WI38 (cell line): ENCODE measurements at regions not wholly inside any gene's neighbourhood (a gene's known extent, or its start where the extent isn't known, plus 50 kb on each side); places are given as distances from the start of the nearest gene placed in this dataset.

ENCODE experiments used
- H3K4me3 ChIP-seq: 2 replicates; pipeline ENCODE4 v1.5.1; 2011; ENCODE audit warnings: low read depth, mild to moderate bottlenecking, control low read depth, low read length
- CTCF ChIP-seq: IDR thresholded peaks from 2 replicates; pipeline ENCODE4 v1.5.1; 2012; ENCODE audit warnings: low read depth, mild to moderate bottlenecking, control low read depth, low read length

- H3K4me3 ChIP-seq = no peak overlapping the region
- no peak for TF ChIP-seq CTCF
These were observed 611.8 kb downstream of the KIF4B start for GRCh38 chr5:155625315-155625714.

GRCh38 chr5:155625897-155626543 is 612.5 kb downstream of the KIF4B start:
- TF ChIP-seq CTCF = no peak
- H3K4me3 ChIP-seq = no peak overlapping the region

GRCh38 chr5:155626592-155626991 is 613.0 kb downstream of the KIF4B start:
- H3K4me3 ChIP-seq = no peak overlapping the region
- TF ChIP-seq CTCF = no peak

GRCh38 chr5:155628346-155628745 is 614.8 kb downstream of the KIF4B start:
- TF ChIP-seq CTCF = no peak
- no peak overlapping the region for H3K4me3 ChIP-seq

GRCh38 chr5:155629597-155629996 is 616.0 kb downstream of the KIF4B start:
- TF ChIP-seq CTCF = no peak
- no peak overlapping the region for H3K4me3 ChIP-seq

GRCh38 chr5:155631116-155631515 is 617.6 kb downstream of the KIF4B start:
- no peak for TF ChIP-seq CTCF
- H3K4me3 ChIP-seq = no peak overlapping the region

GRCh38 chr5:155633338-155633957 is 619.9 kb downstream of the KIF4B start:
- no peak overlapping the region for H3K4me3 ChIP-seq
- no peak for TF ChIP-seq CTCF
